Stomach (tissue), 8 donors: ENCODE measurements at regions not wholly inside any gene's neighbourhood (a gene's known extent, or its start where the extent isn't known, plus 50 kb on each side); places are given as distances from the start of the nearest gene placed in this dataset.

Experiments
- DNase-seq, 2 donors: peaks; one replicate each; pipeline versions ENCODE4 v3.0.0 to v3.0.0-alpha.2; 2013 to 2019
- H3K27ac ChIP-seq, 5 donors: fragments of 200-600 bp in 4 of 5; sonication (generic) in 4 of 5; one replicate each; pipeline ENCODE4 v1.5.1; 2013 to 2019; ENCODE audit warnings: mild to moderate bottlenecking in 1 of 5, moderate library complexity in 1 of 5
- H3K27me3 ChIP-seq, 3 donors: fragments of 200-600 bp; sonication (generic); one replicate each; pipeline ENCODE4 v1.5.1; 2017 to 2019; ENCODE audit warnings: mixed run types in 1 of 3
- H3K36me3 ChIP-seq, 4 donors: fragments of 200-600 bp; sonication (generic); 1 replicate in 3 of 4; 2 replicates in 1 of 4; pipeline ENCODE4 v1.5.1; 2016 to 2019
- H3K4me1 ChIP-seq, 4 donors: fragments of 200-600 bp; sonication (generic); one replicate each; pipeline ENCODE4 v1.5.1; 2016 to 2019
- H3K4me3 ChIP-seq, 4 donors: fragments of 200-600 bp; sonication (generic) in 3 of 4; one replicate each; pipeline ENCODE4 v1.5.1; 2016 to 2019; ENCODE audit warnings: mild to moderate bottlenecking in 1 of 4
- H3K9me3 ChIP-seq, 4 donors: fragments of 200-600 bp; sonication (generic); one replicate each; pipeline ENCODE4 v1.5.1; 2016 to 2019
- CTCF ChIP-seq, 7 experiments: fragments of 450-650 bp in 4 of 7; fragments of 200-600 bp in 3 of 7; sonication (generic) in 3 of 7; IDR thresholded peaks; one replicate each; pipeline ENCODE4 v1.5.1; 2016 to 2019; ENCODE audit warnings: antibody characterized with exemption in 7 of 7, control low read depth in 2 of 7, mild to moderate bottlenecking in 1 of 7
- EP300 ChIP-seq: sonication (generic); formaldehyde crosslinking; IDR thresholded peaks from one replicate; pipeline ENCODE4 v1.6.1; 2017; ENCODE audit warnings: antibody characterized with exemption
- POLR2A ChIP-seq, 4 donors: fragments of 450-650 bp; IDR thresholded peaks; one replicate each; pipeline ENCODE4 v1.6.1; 2016; ENCODE audit warnings: antibody characterized with exemption in 4 of 4, control low read depth in 2 of 4, mild to moderate bottlenecking in 1 of 4, moderate library complexity in 1 of 4
- POLR2AphosphoS5 ChIP-seq, 3 donors: sonication (generic); formaldehyde crosslinking; IDR thresholded peaks; one replicate each; pipeline ENCODE4 v1.6.1; 2016; ENCODE audit warnings: antibody characterized with exemption in 3 of 3
- WGBS, 5 donors: extraction: QIAGEN DNeasy Blood & Tissue Kit in 3 of 5; methylation state at CpG; one replicate each; pipeline versions ENCODE4 v1.1.5 to v1.1.7; 2013 to 2018; 5-methylcytosine and 5-hydroxymethylcytosine counted together
- intact Hi-C: fragments of 100-400 bp; cut with DNase I; formaldehyde crosslinking; loops from one replicate; pipeline ENCODE4 v1.15.1; 2023; ENCODE audit warnings: low total_unique reads
- donor health status: healthy with polysubstance abuse.
- donor health status: Bipolar disorder and iron deficiency.
- donor health status: healthy.

GRCh38 chr1:8146257-8146855, 120.2 kb upstream of the ERRFI1 start:
- 94 to 99% (median 96%) methylated on average over 11 of the region's 11 CpGs for WGBS, 5 donors
- intact Hi-C loops, result no loop called here
- DNase-seq, result no peak

GRCh38 chr1:8145545-8146202, 119.6 kb upstream of the ERRFI1 start:
- H3K27ac ChIP-seq, result no peak overlapping the region
- H3K9me3 ChIP-seq, result no peaks in the 10 kb centered on the region
- H3K36me3 ChIP-seq, result no peaks in the 10 kb centered on the region
- TF ChIP-seq POLR2AphosphoS5 (IDR thresholded peaks at IDR 0.05) (no peak), CTCF (IDR thresholded peaks at IDR 0.05) (no peak), POLR2A (IDR thresholded peaks at IDR 0.05) (no peak), EP300 (no peak)
- H3K4me1 ChIP-seq, result peaks cover 0 to 10% (median 5%) of the 10 kb centered on the region in 4 donors
- no peaks in the 10 kb centered on the region for H3K27me3 ChIP-seq
- H3K4me3 ChIP-seq, result no peak overlapping the region
- no peak for DNase-seq
- WGBS, 5 donors, result 75 to 85% (median 77%) methylated on average over 8 of the region's 8 CpGs
- intact Hi-C loops, result no loop called here

More at GRCh38 chr1:8146257-8146855, 120.2 kb upstream of the ERRFI1 start:
- Histone ChIP-seq H3K4me3 (no peak overlapping the region), H3K9me3 (no peaks in the 10 kb centered on the region), H3K4me1 (peaks cover 0 to 10% (median 5%) of the 10 kb centered on the region in 4 donors), H3K36me3 (no peaks in the 10 kb centered on the region), H3K27me3 (no peaks in the 10 kb centered on the region), H3K27ac (no peak overlapping the region)
- TF ChIP-seq EP300, result no peak
- no peak for TF ChIP-seq POLR2A (IDR thresholded peaks at IDR 0.05)
- no peak for TF ChIP-seq POLR2AphosphoS5 (IDR thresholded peaks at IDR 0.05)
- no peak for TF ChIP-seq CTCF (IDR thresholded peaks at IDR 0.05)

- 70 to 84% (median 76%) methylated on average over 13 of the region's 13 CpGs for WGBS, 5 donors
- DNase-seq, result peak in 1 of 2 donors; percentile 67
- Histone ChIP-seq H3K4me1 (peaks cover 0 to 10% (median 5%) of the 10 kb centered on the region in 4 donors), H3K36me3 (no peaks in the 10 kb centered on the region), H3K27me3 (no peaks in the 10 kb centered on the region), H3K9me3 (no peaks in the 10 kb centered on the region), H3K27ac (peak overlapping the region in 1 of 5 donors; percentile 17), H3K4me3 (no peak overlapping the region)
- TF ChIP-seq POLR2A (IDR thresholded peaks at IDR 0.05) (no peak), CTCF (IDR thresholded peaks at IDR 0.05) (no peak), POLR2AphosphoS5 (IDR thresholded peaks at IDR 0.05) (no peak), EP300 (no peak)
- intact Hi-C loops, result no loop called here
These were observed 118.2 kb upstream of the ERRFI1 start for GRCh38 chr1:8144323-8144722.

GRCh38 chr1:8142955-8143629, 117.0 kb upstream of the ERRFI1 start:
- TF ChIP-seq POLR2AphosphoS5 (IDR thresholded peaks at IDR 0.05) (no peak), POLR2A (IDR thresholded peaks at IDR 0.05) (no peak), CTCF (IDR thresholded peaks at IDR 0.05) (no peak), EP300 (no peak)
- H3K36me3 ChIP-seq, result no peaks in the 10 kb centered on the region
- WGBS, 5 donors, result 75 to 85% (median 80%) methylated on average over 7 of the region's 7 CpGs
- no peak overlapping the region for H3K4me3 ChIP-seq
- intact Hi-C loops, result no loop called here
- peak overlapping the region in 2 of 5 donors; percentile 11 to 73 for H3K27ac ChIP-seq
- no peaks in the 10 kb centered on the region for H3K27me3 ChIP-seq
- H3K9me3 ChIP-seq, result no peaks in the 10 kb centered on the region
- H3K4me1 ChIP-seq, result peaks cover 0 to 13% (median 6%) of the 10 kb centered on the region in 4 donors
- peak in 1 of 2 donors; percentile 45 for DNase-seq
